GM12878 (cell line): ENCODE measurements at regions not wholly inside any gene's neighbourhood (a gene's known extent, or its start where the extent isn't known, plus 50 kb on each side); places are given as distances from the start of the nearest gene placed in this dataset.

Experiments used
- ATAC-seq: fragments of 200-7000 bp; cut with Tn5 transposase; 3 replicates; pipeline ENCODE4 v1.9.1; 2020; ENCODE audit warnings: mild to moderate bottlenecking, moderate library complexity
- BruUV-seq: library from RNA; stranded (reverse); fragments of 400-500 nt; replicated peaks from 2 replicates; lab custom pipeline; 2021; lab: Mats Ljungman, UMichigan
- CTCF ChIA-PET: fragments of 300-600 bp; sonication (Branson Sonifier 250); formaldehyde crosslinking; extraction: SDS; loops from one replicate; lab custom pipeline; 2021; ENCODE audit warnings: inconsistent platforms; lab: Yijun Ruan, JAX
- POLR2A ChIA-PET: fragments of 350-600 bp; formaldehyde crosslinking; extraction: SDS; loops from one replicate; lab custom pipeline; 2021; ENCODE audit warnings: inconsistent platforms; lab: Charles Lee
- RAD21 ChIA-PET: fragments of 300-600 bp; sonication (Branson Sonifier 250); formaldehyde crosslinking; loops from one replicate; lab custom pipeline; 2023; ENCODE audit warnings: antibody characterized with exemption; ENCODE audit not compliant: unreplicated experiment; lab: Charles Lee
- SMC1A ChIA-PET: fragments of 300-600 bp; sonication (Branson Sonifier 250); formaldehyde crosslinking; loops from one replicate; lab custom pipeline; 2023; ENCODE audit not compliant: unreplicated experiment, uncharacterized antibody; lab: Charles Lee
- DNase-seq: peaks from one replicate; pipeline ENCODE4 v3.0.0-alpha.2; 2011; ENCODE audit warnings: low read depth, low spot score
- FAIRE-seq: peaks from 3 replicates; lab custom pipeline; 2011; peaks lifted over from hg19 to GRCh38; lab: Jason Lieb, UNC
- H2AFZ ChIP-seq: 2 replicates; pipeline ENCODE4 v1.6.0; 2011; ENCODE audit warnings: low read depth, low read length, control low read depth; ENCODE audit not compliant: control insufficient read depth
- H3K27ac ChIP-seq: 2 replicates; pipeline ENCODE4 v1.5.1; 2011; ENCODE audit warnings: control low read depth; ENCODE audit not compliant: control insufficient read depth, insufficient read depth
- H3K27me3 ChIP-seq, 2 experiments: replicated peaks in 1 of 2; 2 replicates each; pipeline versions ENCODE4 v1.6.0 to v1.6.1; 2011; ENCODE audit warnings: low read length in 1 of 2; ENCODE audit not compliant: control insufficient read depth in 2 of 2, insufficient read depth in 2 of 2
- H3K36me3 ChIP-seq, 2 experiments: 2 replicates each; pipeline ENCODE4 v1.5.1; 2011; ENCODE audit warnings: low read length in 1 of 2; ENCODE audit not compliant: control insufficient read depth in 2 of 2, insufficient read depth in 2 of 2
- H3K4me1 ChIP-seq: 2 replicates; pipeline ENCODE4 v1.6.1; 2011; ENCODE audit warnings: mild to moderate bottlenecking, low read length, moderate library complexity, mixed read lengths; ENCODE audit not compliant: control insufficient read depth, insufficient read depth
- H3K4me2 ChIP-seq: 2 replicates; pipeline ENCODE4 v1.6.0; 2011; ENCODE audit warnings: control low read depth; ENCODE audit not compliant: control insufficient read depth, insufficient read depth
- H3K4me3 ChIP-seq: fragments of 200-600 bp; sonication (generic); 2 replicates; pipeline ENCODE4 v1.5.1; 2016
- H3K79me2 ChIP-seq: 2 replicates; pipeline ENCODE4 v1.6.0; 2011; ENCODE audit warnings: low read length; ENCODE audit not compliant: control insufficient read depth, insufficient read depth
- H3K9ac ChIP-seq: 2 replicates; pipeline ENCODE4 v1.8.0; 2011; ENCODE audit warnings: low read length, control low read depth, mixed read lengths; ENCODE audit not compliant: control insufficient read depth, insufficient read depth
- H3K9me3 ChIP-seq: replicated peaks from 3 replicates; pipeline ENCODE4 v1.5.1; 2011; ENCODE audit warnings: mild to moderate bottlenecking, low read length; ENCODE audit not compliant: control insufficient read depth, insufficient read depth
- H4K20me1 ChIP-seq: 2 replicates; pipeline ENCODE4 v1.6.0; 2011; ENCODE audit not compliant: control insufficient read depth, insufficient read depth
- CHD4 ChIP-seq: fragments of 200-600 bp; sonication (generic); IDR thresholded peaks from 2 replicates; pipeline ENCODE4 v1.6.1; 2016; ENCODE audit warnings: mild to moderate bottlenecking
- ETV6 ChIP-seq, 2 experiments: fragments of 450-650 bp in 1 of 2; IDR thresholded peaks in 1 of 2; conservative IDR thresholded peaks in 1 of 2; 2 replicates each; pipeline ENCODE4 v1.6.1; 2014; ENCODE audit warnings: antibody characterized with exemption in 1 of 2, borderline replicate concordance in 1 of 2, low read depth in 1 of 2, mild to moderate bottlenecking in 1 of 2, moderate library complexity in 1 of 2
- IKZF2 ChIP-seq, 2 experiments: fragments of 450-650 bp; IDR thresholded peaks; 2 replicates each; pipeline ENCODE4 v1.6.1; 2017; ENCODE audit warnings: mild to moderate bottlenecking in 2 of 2, moderate library complexity in 2 of 2
- NFIC ChIP-seq: IDR thresholded peaks from 2 replicates; pipeline ENCODE4 v1.6.1; 2012; ENCODE audit warnings: low read depth, mild to moderate bottlenecking, inconsistent platforms, low read length, moderate library complexity
- NKRF ChIP-seq: fragments of 450-650 bp; conservative IDR thresholded peaks from 2 replicates; pipeline ENCODE4 v1.6.1; 2017; ENCODE audit warnings: mild to moderate bottlenecking, moderate library complexity
- NR2C2 ChIP-seq: IDR thresholded peaks from 2 replicates; pipeline ENCODE4 v1.6.1; 2011; ENCODE audit warnings: borderline replicate concordance, low read depth; ENCODE audit not compliant: control insufficient read depth, insufficient read length
- NR2F1 ChIP-seq: fragments of 450-650 bp; conservative IDR thresholded peaks from 2 replicates; pipeline ENCODE4 v1.6.1; 2017; ENCODE audit warnings: mild to moderate bottlenecking
- RAD21 ChIP-seq: IDR thresholded peaks from 2 replicates; pipeline ENCODE4 v1.6.1; 2011; ENCODE audit warnings: mild to moderate bottlenecking, low read depth, low read length, moderate library complexity; ENCODE audit not compliant: insufficient read depth
- ZNF217 ChIP-seq: fragments of 450-650 bp; IDR thresholded peaks from 2 replicates; pipeline ENCODE4 v1.6.1; 2017; ENCODE audit warnings: antibody characterized with exemption, mild to moderate bottlenecking
- WGBS: methylation state at CpG from one replicate; pipeline ENCODE4 v1.1.6; 2016; ENCODE audit warnings: low lambda C conversion rate; ENCODE audit not compliant: insufficient replicate concordance, insufficient coverage; ENCODE audit errors: missing lambda C conversion rate; 5-methylcytosine and 5-hydroxymethylcytosine counted together
- in situ Hi-C: fragments of 300-500 bp; cut with MboI; formaldehyde crosslinking; loops from 9 replicates; pipeline ENCODE4 v1.14.3; 2018; ENCODE audit warnings: mixed read lengths
- intact Hi-C: fragments of 100-400 bp; cut with micrococcal nuclease; formaldehyde crosslinking; loops from one replicate; pipeline ENCODE4 v1.14.2; 2022; ENCODE audit not compliant: unreplicated experiment
- TF ChIP-seq, protein P1 (sequence below): fragments of 450-650 bp; formaldehyde crosslinking; IDR thresholded peaks from 2 replicates; pipeline ENCODE4 v1.5.0; 2022; ENCODE audit warnings: mild to moderate bottlenecking, missing genetic modification characterization
- TF ChIP-seq, protein P2 (sequence below), 3 experiments: IDR thresholded peaks in 2 of 3; conservative IDR thresholded peaks in 1 of 3; 2 replicates each; pipeline ENCODE4 v1.5.1; 2011; ENCODE audit warnings: low read depth in 3 of 3, low read length in 3 of 3, mild to moderate bottlenecking in 3 of 3, control low read depth in 2 of 3, moderate library complexity in 2 of 3, inconsistent platforms in 1 of 3, mixed read lengths in 1 of 3; ENCODE audit not compliant: control insufficient read depth in 2 of 3, insufficient read depth in 1 of 3; ENCODE audit errors: extremely low read depth in 1 of 3

GRCh38 chr2:138324068-138324771 is 177.3 kb upstream of the SPOPL start (continued):
- no peak for TF ChIP-seq NFIC

DNA sequence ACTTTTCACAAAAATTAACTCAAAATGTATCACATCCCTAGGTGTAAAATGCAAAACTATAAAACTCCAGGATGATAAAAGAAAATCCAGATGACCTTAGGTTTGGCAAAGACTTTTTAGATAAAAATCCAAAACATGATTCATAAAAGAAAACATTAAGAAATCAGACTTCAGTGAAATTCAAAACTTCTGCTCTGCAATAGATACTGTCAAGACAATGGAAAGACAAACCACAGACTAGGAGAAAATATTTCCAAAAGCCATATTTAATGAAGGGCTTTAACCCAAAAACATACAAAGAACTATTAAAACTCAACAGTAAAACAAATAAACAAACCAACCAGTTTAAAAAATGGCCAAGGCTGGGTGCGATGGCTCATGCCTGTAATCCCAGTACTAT is 173.6 kb upstream of the SPOPL start:
- FAIRE-seq, result no peak
- 96% methylated on average over 1 of the region's 1 CpG for WGBS

More for the DNA sequence above, 173.6 kb upstream of the SPOPL start:
- H3K4me1 ChIP-seq, result no peaks in the 10 kb centered on the region
- H3K4me2 ChIP-seq, result no peak overlapping the region
- ChIA-PET RAD21 (no interaction called here), POLR2A (no interaction called here), CTCF (interaction anchor here (1.3 kb wide), 1 partner anchor 14 kb away, joined by 3 read pairs; no protein-coding TSS in a partner anchor), SMC1A (interaction anchor here (1.4 kb wide), 1 partner anchor 30 kb away, joined by 3 read pairs; no protein-coding TSS in a partner anchor)
- no peaks in the 10 kb centered on the region for H3K36me3 ChIP-seq
- ATAC-seq, result no peak
- no peaks in the 10 kb centered on the region for H3K79me2 ChIP-seq
- BruUV-seq, result no TSS peak
- no peak overlapping the region for H2AFZ ChIP-seq
- H3K9ac ChIP-seq, result no peak overlapping the region
- no peaks in the 10 kb centered on the region for H4K20me1 ChIP-seq
- no peak overlapping the region for H3K27ac ChIP-seq
- H3K27me3 ChIP-seq, result no peaks in the 10 kb centered on the region
- no peaks in the 10 kb centered on the region for H3K9me3 ChIP-seq
- no peak overlapping the region for H3K4me3 ChIP-seq
- in situ Hi-C loops (no loop called here), intact Hi-C loops (no loop called here)
- no peak for DNase-seq
- TF ChIP-seq ETV6 (conservative IDR thresholded peaks at IDR 0.05 in 1 of 2, IDR thresholded peaks at IDR 0.05 in 1 of 2; ENCODE audit: borderline replicate concordance in 1 of 2, low read depth in 1 of 2), result no peak
- TF ChIP-seq, protein P1, sequence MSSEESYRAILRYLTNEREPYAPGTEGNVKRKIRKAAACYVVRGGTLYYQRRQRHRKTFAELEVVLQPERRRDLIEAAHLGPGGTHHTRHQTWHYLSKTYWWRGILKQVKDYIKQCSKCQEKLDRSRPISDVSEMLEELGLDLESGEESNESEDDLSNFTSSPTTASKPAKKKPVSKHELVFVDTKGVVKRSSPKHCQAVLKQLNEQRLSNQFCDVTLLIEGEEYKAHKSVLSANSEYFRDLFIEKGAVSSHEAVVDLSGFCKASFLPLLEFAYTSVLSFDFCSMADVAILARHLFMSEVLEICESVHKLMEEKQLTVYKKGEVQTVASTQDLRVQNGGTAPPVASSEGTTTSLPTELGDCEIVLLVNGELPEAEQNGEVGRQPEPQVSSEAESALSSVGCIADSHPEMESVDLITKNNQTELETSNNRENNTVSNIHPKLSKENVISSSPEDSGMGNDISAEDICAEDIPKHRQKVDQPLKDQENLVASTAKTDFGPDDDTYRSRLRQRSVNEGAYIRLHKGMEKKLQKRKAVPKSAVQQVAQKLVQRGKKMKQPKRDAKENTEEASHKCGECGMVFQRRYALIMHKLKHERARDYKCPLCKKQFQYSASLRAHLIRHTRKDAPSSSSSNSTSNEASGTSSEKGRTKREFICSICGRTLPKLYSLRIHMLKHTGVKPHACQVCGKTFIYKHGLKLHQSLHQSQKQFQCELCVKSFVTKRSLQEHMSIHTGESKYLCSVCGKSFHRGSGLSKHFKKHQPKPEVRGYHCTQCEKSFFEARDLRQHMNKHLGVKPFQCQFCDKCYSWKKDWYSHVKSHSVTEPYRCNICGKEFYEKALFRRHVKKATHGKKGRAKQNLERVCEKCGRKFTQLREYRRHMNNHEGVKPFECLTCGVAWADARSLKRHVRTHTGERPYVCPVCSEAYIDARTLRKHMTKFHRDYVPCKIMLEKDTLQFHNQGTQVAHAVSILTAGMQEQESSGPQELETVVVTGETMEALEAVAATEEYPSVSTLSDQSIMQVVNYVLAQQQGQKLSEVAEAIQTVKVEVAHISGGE (CRISPR knock-in tag), result no peak
- TF ChIP-seq, protein P2, sequence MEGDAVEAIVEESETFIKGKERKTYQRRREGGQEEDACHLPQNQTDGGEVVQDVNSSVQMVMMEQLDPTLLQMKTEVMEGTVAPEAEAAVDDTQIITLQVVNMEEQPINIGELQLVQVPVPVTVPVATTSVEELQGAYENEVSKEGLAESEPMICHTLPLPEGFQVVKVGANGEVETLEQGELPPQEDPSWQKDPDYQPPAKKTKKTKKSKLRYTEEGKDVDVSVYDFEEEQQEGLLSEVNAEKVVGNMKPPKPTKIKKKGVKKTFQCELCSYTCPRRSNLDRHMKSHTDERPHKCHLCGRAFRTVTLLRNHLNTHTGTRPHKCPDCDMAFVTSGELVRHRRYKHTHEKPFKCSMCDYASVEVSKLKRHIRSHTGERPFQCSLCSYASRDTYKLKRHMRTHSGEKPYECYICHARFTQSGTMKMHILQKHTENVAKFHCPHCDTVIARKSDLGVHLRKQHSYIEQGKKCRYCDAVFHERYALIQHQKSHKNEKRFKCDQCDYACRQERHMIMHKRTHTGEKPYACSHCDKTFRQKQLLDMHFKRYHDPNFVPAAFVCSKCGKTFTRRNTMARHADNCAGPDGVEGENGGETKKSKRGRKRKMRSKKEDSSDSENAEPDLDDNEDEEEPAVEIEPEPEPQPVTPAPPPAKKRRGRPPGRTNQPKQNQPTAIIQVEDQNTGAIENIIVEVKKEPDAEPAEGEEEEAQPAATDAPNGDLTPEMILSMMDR (IDR thresholded peaks at IDR 0.05 in 2 of 3, conservative IDR thresholded peaks at IDR 0.05 in 1 of 3; ENCODE audit: control insufficient read depth in 2 of 3, extremely low read depth in 1 of 3, insufficient read depth in 1 of 3, low read depth in 3 of 3, low read length in 3 of 3), result no peak
- no peak for TF ChIP-seq CHD4
- no peak for TF ChIP-seq NR2F1
- TF ChIP-seq RAD21, result no peak
- no peak for TF ChIP-seq NFIC
- TF ChIP-seq NR2C2, result no peak
- no peak for TF ChIP-seq ZNF217
- TF ChIP-seq NKRF, result no peak
- no peak for TF ChIP-seq IKZF2 (IDR thresholded peaks at IDR 0.05)
